ENCODE measurements at regions not wholly inside any gene's neighbourhood (a gene's known extent, or its start where the extent isn't known, plus 50 kb on each side); places are given as distances from the start of the nearest gene placed in this dataset.

DNA sequence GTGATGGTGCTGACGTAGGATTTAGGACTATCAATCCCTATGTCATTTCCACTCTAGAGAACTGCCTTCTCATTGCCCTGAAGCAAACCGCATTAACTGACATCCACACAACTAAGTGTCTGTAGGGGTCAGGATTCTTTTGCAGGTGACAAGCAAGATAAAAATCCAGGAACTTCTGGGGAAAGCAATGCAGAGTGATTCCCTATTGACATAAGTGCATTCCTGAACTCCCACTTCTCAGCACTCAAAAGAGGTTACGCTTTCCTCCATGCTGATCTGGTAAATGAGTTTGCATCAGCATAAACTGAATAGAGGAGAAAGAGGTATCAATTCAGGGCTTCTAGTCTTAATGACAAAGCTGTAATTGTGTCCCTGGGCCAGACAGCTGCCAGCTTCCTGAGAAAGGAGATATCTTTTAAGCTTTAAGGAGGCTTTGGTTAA is 224.6 kb upstream of the ISX start (continued):
- TF ChIP-seq POLR2A (IDR thresholded peaks at IDR 0.05; ENCODE audit: borderline replicate concordance, extremely low read depth, insufficient read depth, insufficient read length) (no peak), TCF7L2 (IDR thresholded peaks at IDR 0.05; ENCODE audit: borderline replicate concordance, extremely low read depth, insufficient read depth, insufficient read length) (no peak), CEBPB (IDR thresholded peaks at IDR 0.05; ENCODE audit: low read depth) (no peak), CBX3 (IDR thresholded peaks at IDR 0.05; ENCODE audit: low read depth) (no peak), ZBTB33 (IDR thresholded peaks at IDR 0.05; ENCODE audit: extremely low read depth, insufficient replicate concordance, low read length) (no peak), YY1 (IDR thresholded peaks at IDR 0.05; ENCODE audit: extremely low read depth, insufficient replicate concordance, low read depth, low read length) (no peak)

DNA sequence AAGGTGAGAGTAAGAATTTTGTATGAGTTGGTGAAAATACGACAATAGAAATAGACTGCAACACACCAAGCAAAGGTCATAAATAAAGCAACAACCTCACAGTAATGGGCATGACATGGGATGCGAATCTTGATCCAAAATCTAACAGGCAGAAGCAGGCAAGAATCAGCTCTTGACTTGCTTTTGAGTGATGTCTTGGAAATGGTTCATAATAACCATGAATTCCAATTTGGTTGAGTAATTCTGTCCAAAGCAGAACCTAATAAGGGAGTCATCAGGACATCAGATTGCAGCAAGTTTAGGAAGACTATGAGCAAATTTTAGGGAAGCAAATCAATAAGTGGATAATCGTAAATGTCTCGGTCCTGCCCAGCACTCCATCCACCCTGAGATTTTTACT is 224.0 kb upstream of the ISX start:
- H3K36me3 ChIP-seq (ENCODE audit: control insufficient read depth in 1 of 2, insufficient read depth in 2 of 2, low read length in 2 of 2) = no peaks in the 10 kb centered on the region
- H4K20me1 ChIP-seq (ENCODE audit: insufficient read depth) = no peaks in the 10 kb centered on the region
- H3K4me2 ChIP-seq (ENCODE audit: low read length) = no peak overlapping the region
- CTCF ChIA-PET = no interaction called here
- H2AFZ ChIP-seq (ENCODE audit: low read depth, low read length, poor library complexity, severe bottlenecking) = no peak overlapping the region
- no peak overlapping the region for H3K4me3 ChIP-seq (replicated peaks in 1 of 2; ENCODE audit: low read depth in 1 of 2, low read length in 2 of 2)
- H3K4me1 ChIP-seq (ENCODE audit: control insufficient read depth in 1 of 2, insufficient read depth in 2 of 2, low read length in 2 of 2) = no peaks in the 10 kb centered on the region
- no peak overlapping the region for H3K9ac ChIP-seq (ENCODE audit: low read length)
- intact Hi-C loops (cut with micrococcal nuclease) = no loop called here
- no peak overlapping the region for H3K27ac ChIP-seq (ENCODE audit: low read depth, low read length)
- H3K9me3 ChIP-seq (ENCODE audit: control insufficient read depth in 1 of 2, insufficient read depth in 1 of 2, low read depth in 1 of 2, low read length in 2 of 2) = no peaks in the 10 kb centered on the region
- ATAC-seq (no peak), DNase-seq (ENCODE audit: low read depth, low spot score) (no peak)
- POLR2A ChIA-PET = no interaction called here
- no TSS peak for BruUV-seq (replicated peaks)
- RAD21 ChIA-PET (ENCODE audit: low non-redundant PET in 1 of 2, low total read pairs in 2 of 2, uncharacterized antibody in 2 of 2, unreplicated experiment in 2 of 2) = no interaction called here
- no peaks in the 10 kb centered on the region for H3K79me2 ChIP-seq (ENCODE audit: insufficient read depth, low read length)
- TF ChIP-seq, protein P1, sequence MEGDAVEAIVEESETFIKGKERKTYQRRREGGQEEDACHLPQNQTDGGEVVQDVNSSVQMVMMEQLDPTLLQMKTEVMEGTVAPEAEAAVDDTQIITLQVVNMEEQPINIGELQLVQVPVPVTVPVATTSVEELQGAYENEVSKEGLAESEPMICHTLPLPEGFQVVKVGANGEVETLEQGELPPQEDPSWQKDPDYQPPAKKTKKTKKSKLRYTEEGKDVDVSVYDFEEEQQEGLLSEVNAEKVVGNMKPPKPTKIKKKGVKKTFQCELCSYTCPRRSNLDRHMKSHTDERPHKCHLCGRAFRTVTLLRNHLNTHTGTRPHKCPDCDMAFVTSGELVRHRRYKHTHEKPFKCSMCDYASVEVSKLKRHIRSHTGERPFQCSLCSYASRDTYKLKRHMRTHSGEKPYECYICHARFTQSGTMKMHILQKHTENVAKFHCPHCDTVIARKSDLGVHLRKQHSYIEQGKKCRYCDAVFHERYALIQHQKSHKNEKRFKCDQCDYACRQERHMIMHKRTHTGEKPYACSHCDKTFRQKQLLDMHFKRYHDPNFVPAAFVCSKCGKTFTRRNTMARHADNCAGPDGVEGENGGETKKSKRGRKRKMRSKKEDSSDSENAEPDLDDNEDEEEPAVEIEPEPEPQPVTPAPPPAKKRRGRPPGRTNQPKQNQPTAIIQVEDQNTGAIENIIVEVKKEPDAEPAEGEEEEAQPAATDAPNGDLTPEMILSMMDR (IDR thresholded peaks at IDR 0.05 in 2 of 3, conservative IDR thresholded peaks at IDR 0.05 in 1 of 3; ENCODE audit: borderline replicate concordance in 1 of 3, insufficient read depth in 1 of 3, low read depth in 2 of 3, low read length in 2 of 3) = no peak
- TF ChIP-seq RAD21 (IDR thresholded peaks at IDR 0.05; ENCODE audit: low read depth) (no peak), TCF7L2 (IDR thresholded peaks at IDR 0.05; ENCODE audit: borderline replicate concordance, extremely low read depth, insufficient read depth, insufficient read length) (no peak), SIN3A (IDR thresholded peaks at IDR 0.05; ENCODE audit: low read depth) (no peak), SP1 (IDR thresholded peaks at IDR 0.05; ENCODE audit: low read depth) (no peak), YY1 (IDR thresholded peaks at IDR 0.05; ENCODE audit: extremely low read depth, insufficient replicate concordance, low read depth, low read length) (no peak), EZH2 (IDR thresholded peaks at IDR 0.05) (no peak), ZBTB33 (IDR thresholded peaks at IDR 0.05; ENCODE audit: extremely low read depth, insufficient replicate concordance, low read length) (no peak), ELF1 (IDR thresholded peaks at IDR 0.05; ENCODE audit: borderline replicate concordance, low read depth) (no peak)
- H3K9me2 ChIP-seq (ENCODE audit: insufficient read depth) = no peaks in the 10 kb centered on the region
- no peaks in the 10 kb centered on the region for H3K27me3 ChIP-seq (ENCODE audit: insufficient read depth, low read length)
